CD4-positive, alpha-beta T cell treated with Interferon gamma for 1 hour (primary cell): ENCODE measurements at regions not wholly inside any gene's neighbourhood (a gene's known extent, or its start where the extent isn't known, plus 50 kb on each side); places are given as distances from the start of the nearest gene placed in this dataset.
"Not testable (repeated sequence)": the region's sequence is repeated elsewhere in the genome, so short reads cannot be mapped to it uniquely, and the experiment has no call there.

Experiments
- DNase-seq: peaks from one replicate; pipeline ENCODE4 v3.0.0-alpha.2; 2020

DNA sequence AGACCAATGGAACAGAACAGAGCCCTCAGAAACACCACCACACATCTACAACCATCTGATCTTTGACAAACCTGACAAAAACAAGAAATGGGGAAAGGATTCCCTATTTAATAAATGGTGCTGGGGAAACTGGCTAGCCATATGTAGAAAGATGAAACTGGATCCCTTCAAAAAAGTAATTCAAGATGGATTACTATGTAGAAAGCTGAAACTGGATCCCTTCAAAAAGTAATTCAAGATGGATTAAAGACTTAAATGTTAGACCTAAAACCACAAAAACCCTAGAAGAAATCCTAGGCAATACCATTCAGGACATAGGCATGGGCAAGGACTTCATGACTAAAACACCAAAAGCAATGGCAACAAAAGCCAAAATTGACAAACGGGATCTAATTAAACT, 221.6 kb upstream of the EDNRA start:
- not testable (repeated sequence) for DNase-seq

DNA sequence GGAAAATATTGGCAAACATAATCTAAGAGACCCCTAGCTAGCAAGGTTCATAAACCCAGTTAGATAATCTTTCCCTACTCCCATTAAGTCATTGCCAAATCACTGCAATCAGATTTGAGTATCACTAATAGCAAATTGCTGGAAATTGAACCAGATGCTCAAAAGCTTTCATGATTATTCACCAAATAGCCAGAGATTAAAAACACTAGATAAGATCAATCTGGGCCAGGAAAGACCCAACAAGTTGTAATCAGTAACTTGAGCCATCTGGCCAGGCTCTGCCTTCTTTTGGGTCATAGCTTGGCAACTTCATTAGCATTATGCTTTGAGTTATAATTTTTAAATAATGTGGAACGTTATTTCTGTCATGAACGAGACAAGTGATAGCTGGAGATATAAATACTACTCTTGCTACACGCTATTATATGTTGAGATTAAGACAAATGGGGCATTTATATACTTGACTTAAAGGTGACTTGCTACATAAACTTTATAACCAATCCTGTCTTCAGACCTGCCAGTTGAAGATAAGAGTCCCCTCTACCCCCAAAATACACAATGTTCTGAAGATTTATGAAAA, 196.6 kb upstream of the EDNRA start:
- DNase-seq, result no peak

DNA sequence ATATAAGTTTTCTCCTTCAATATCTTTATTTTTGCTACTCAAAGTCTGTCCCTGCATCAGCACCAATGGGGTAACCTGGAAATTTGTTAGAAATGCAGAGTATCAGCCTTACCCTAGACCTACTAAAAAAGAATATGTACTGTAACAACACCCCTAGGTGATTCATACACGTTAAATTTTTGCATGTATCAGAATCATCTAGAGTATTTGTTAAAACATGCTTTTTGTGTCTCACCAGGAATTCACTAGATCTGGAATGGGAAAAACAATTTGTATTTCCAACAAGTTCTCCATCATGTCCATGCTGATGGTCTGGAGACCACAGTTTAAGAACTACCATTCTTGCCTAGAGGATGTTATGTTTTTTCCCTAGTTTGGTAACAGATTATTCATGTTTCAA, 196.0 kb upstream of the EDNRA start:
- no peak for DNase-seq

DNA sequence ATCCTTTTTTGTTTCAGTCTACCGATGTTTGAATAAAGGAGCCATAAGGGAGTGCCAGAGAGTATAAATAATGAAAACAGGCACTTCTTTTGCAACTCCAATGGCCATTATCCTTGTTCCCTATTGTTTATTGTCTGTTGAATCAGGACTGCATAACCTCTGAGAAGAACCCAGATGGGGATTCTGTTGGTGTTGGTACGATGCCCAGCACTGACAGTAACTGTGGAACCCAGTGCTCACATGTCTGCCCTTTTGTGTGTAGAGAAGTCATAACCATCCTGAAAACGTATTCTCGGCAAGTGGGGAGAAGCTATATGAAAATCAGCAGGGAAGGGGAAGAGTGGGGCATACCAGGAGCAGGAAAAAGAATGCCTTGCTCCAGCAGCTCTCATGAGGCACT, 195.1 kb upstream of the EDNRA start:
- DNase-seq, result no peak

DNA sequence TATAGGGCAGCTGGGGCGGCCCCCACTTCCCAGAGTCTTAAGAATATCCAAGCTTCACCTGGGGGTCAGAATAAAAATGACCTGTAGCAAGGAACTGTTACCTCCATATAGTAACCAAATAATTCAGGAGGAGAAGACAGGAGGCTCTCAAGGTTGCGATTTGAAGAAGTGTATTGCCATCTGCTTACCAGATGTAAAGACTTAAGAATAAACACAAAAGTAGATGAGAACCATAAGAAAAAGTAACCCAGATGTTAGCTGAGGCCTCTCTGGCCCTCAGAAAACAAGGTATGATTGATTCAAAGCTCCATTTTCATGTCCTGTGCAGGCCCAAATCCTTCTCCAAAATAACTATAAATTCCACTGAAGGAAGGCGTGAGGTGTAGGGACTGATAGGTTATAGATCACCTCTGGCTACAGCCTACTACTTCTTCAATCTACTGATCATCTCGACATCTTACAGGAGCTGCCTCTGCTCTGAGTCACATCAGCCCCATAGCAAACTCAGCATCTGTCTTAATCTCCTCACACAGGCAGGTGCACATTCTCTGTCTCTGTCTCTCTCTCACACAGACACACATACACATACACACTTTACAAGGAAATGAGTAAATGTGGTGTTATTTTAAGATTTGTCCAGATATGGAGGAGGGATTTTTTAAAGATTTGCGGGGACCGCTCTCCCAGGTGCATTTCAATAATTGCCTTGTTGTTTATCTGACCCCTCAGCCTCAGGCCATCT, 193.9 kb upstream of the EDNRA start:
- no peak for DNase-seq

DNA sequence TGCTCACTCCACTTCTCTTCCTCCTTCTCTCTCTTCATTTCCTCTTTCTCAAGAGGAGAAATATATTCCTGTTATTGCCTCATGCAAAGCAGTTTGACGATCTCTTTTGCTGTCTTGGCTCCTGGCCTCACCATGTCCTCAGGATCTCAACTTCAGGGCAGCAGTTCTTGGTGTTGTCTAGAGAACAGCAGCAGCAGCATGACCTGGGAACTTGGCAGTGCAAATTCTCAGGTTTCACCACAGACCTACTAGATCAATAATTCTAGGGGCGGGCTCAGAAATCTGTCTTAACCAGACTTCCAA, 193.4 kb upstream of the EDNRA start:
- no peak for DNase-seq

DNA sequence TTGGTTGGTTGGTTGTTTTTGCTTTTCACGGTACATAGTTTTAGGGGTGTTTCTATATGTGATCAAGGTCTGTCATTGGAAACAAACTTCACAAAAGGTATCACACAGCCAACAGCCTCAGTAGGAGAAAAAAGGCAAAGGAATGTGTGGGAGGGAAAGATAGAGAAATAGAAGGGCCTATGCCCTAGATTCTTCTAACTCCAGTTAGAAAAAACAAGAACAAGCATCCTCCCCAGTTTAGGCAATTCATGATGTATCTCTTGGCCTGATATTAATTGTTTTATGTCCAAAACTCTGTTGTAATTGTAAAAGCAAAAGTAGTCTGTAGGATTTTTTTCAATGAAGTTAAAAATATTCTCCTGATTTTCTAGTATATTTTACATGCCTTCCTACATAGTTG, 192.4 kb upstream of the EDNRA start:
- no peak for DNase-seq

DNA sequence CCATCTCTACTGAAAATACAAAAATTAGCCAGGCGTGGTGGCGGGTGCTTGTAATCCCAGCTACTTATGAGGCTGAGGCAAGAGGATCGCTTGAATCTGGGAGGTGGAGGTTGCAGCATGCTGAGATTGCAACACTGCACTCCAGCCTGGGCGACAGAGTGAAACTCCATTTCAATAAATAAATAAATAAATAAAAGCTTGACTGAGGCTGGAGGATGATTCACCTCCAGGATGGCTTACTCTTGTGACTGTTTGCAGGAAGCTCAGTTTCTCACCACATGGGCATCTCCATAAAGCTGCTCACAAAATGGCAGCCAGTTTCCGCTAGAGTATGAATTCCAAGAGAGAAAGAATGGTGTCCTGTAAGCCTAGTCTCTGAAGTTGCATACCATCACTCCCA, 191.7 kb upstream of the EDNRA start:
- no peak for DNase-seq

DNA sequence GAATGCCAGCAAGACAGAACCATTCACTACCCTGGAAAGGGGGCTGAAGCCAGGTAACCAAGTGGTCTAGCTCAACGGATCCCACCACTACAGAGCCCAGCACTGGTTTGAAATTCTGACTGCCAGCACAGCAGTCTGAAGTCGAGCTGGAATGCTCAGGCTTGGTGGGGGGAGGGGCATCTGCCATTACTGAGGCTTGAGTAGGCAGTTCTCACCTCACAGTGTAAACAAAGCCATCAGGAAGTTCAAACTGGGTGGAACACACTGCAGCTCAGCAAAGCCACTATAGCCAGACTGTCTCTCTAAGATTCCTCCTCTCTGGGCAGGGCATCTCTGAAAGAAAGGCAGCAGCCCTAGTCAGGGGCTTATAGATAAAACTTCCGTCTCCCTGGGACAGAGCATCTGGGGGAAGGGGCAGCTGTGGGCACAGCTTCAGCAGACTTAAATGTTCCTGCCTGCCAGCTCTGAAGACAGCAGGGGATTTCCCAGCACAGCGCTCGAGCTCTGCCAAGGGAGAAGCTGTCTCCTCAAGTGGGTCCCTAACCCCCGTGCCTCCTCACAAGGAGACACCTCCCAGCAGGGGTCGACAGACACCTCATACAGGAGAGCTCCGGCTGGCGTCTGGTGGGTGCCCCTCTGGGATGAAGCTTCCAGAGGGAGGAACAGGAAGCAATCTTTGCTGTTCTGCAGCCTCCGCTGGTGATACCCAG, 188.1 kb upstream of the EDNRA start:
- DNase-seq, result not testable (repeated sequence)

DNA sequence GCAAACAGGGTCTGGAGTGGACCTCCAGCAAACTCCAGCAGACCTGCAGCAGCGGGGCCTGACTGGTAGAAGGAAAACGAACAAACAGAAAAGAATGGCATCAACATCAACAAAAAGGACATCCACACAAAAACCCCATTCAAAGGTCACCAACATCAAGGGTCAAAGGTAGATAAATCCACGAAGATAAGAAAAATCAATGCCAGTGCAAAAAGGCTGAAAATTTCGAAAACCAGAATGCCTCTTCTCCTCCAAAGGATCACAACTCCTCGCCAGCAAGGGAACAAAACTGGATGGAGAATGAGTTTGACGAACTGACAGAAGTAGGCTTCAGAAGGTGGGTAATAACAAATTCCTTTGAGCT, 187.6 kb upstream of the EDNRA start:
- DNase-seq, result not testable (repeated sequence)

DNA sequence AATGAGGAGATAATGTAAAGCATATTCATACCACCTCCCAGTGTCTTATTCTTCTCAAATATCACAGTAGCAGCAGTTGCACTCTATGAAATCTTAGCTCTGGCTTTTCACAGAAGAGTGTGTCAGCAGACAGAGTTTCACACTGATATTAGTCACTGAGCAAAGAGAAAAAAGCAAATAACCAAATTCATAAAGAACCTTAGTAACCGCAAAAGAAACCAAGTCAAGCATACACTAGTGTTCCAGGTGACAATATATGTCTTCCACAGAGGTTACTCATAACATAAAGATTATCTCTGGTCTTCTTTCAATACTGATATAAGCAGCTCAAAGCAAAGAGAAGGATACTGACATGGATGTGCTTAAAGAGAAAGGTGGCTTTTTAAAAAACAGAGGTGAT, 181.7 kb upstream of the EDNRA start:
- no peak for DNase-seq

DNA sequence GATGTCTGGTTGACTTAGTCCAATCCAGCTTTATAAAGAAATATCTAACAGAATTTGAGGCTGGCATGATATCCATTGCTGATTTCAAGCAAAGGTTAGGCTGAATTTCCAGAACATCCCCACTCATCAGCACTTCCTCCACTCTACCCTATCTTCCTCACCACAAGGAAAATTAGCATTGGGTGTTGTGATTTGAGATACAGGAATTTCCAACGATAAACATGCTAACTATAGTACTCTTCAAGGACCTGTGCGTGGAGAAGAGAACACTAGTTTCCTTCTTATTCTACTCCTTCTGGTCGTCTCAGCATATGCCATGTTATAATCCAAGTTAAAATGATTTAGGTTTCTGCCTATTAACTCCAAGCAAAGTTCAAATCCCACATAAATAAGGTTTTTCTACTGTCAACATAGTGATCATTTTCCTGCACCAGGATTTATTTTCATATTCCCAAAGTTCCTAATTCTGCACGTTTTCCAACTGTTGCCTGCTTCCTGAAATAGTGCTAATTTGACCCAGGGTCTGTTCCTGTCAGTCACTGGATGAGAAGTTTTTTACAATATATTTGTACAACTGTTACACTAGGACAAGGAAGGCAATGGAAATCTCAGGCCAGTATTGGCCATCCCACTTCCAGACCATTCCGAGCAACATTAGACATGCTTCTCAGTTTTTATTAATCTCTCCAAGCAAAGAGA, 177.6 kb upstream of the EDNRA start:
- no peak for DNase-seq

DNA sequence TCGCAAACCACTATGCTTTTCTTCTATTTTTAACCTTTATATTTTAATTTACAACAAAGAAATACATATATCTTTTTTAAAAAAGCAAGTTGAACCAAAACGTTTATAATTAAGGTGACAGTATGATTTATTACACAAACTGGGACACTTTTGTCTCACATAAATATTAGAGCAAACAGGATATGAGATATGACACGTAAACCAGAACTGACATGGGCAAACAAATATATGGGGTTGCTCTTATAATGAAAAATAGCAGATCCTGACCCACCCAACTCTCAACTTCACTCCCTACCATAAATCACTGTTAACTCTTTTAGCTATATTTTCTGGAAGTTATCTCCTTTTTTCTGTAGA, 177.0 kb upstream of the EDNRA start:
- no peak for DNase-seq

DNA sequence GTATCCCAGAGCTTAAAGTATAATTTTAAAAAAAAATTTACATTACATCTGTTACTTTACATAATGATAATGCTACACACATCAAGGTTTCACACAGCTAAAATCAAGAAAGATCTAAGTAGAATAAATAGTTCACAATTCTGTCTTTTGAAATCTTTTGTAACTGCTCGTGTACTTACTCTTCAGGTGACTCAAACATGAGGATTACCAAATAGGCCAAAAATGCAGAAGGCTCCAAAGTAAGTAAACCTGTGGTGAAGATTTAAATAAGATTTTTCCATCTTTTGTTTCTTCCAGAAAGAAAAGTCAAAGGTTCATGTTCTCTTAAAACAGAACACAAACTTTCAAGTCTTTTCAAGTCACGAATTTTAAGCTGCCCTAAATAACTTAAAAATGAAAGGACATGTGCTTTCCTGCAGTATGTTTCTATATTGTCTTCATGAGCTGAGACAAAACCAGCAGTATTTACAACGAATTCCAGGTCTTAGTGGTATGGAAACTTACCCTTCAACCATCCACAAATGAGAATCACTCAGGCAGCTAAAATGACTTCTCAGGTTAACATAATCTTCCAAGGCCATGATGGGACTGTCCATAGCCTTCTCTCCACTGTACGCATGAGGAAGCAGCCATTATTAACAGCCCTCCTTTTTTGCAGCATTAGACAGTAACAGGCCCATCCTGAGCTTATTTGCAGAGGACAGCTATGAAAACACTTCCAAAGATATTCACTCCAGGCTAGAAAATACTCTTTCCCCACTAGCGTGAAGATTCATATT, 172.8 kb upstream of the EDNRA start:
- DNase-seq, result no peak

DNA sequence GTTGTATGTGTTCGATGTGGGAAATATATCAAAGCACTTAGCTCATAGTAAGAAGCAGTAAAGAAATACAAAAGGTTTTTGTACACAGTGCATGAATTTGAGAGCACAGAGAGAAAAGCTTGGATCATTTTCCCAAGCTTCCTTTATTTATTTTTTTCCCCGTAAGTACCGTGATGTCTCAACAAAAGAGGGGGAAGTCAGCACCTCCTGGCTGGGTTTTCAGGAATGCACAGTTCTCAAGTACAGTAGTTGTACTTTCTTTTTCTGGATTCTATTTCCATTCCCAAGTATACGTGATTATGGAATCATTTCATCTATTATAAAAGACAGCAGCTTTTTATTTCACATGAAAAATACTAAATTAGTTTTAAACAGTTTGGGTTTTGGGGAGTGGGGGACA, 171.5 kb upstream of the EDNRA start:
- DNase-seq, result no peak

DNA sequence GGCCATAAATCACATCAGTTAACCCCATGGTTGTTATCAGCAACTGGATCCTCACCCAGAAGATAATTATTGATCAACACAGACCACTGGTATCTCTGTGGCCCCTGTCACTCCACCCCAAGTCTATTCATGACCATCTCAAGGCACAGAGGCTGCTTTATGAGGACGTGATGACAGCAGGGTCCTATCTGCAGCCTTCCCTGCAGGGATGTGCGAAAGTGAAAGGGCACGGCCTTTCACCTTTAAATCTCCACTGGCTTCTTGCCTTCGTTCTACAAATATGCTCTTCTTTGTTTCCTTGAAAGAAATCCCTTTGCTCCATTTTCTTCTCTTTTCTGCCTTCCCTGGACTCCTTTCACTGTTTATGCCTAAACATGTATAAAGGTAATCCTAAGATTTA, 170.6 kb upstream of the EDNRA start:
- DNase-seq, result no peak

DNA sequence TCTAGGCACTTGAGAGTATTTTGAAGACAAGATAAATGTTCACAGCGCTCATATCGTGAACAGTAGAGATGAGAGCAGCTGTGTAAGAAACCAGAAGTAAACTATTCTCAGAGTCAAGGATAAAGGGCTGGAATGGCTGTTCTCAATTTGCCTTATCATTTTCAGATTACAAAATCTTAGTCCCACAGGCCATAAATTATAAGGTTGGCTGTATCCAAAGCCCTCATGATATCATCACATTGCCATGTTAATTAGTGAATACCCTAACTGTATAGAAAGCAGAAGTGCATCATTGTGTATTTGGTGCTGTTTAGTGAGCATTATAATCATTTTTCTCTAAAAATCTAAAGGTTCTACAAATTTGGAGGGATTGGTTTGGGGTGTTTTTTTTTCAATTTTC, 168.9 kb upstream of the EDNRA start:
- DNase-seq, result no peak

DNA sequence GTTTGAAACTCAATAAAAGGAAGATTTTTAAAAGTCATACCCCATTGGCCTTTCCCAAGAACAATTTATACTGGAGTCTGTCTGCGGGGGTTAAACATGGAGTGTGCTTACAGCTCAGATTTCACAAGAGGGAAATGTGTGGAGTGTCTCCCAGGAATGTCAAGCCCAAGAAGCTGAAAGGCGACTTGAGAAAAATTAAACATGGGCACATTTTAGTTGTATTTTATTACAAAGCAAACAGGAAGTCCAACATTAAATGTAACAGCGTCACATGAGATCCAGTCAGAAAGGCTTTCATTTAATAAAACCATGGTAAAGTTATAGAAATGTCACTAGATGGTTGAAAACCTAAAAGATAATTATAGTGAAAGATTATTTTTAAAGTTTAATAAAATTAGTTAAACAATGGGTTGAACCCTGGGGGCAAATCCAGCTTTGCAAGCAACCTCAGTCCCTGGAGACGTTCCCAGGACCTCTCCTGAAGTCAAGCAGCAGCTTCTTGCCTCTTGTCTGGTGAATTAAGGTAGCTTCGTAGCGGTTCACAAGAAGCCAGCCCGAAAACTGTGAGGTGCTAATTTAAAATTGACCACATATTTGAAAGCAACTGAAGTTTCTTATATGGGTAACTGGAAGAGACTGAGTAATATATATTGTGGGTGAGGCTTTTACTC, 168.4 kb upstream of the EDNRA start:
- DNase-seq, result no peak

DNA sequence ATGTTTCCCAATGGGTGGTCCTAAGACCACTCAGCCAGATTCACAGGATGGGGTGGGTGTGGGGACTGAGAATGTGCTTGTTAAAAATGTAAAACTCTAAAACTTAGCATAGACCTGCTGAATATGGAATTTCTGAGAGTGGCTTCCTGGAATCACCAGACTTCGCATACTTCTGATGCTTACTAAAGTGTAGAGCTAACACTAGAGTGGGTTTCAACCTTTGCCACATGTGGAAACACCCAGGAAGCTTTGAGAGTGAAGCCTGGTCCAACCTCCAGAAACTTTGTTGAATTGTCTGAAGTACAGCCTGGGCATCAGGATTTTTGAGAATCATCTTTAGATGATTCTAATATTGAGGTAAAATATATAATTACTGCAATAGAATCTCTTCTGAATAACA, 167.8 kb upstream of the EDNRA start:
- no peak for DNase-seq

DNA sequence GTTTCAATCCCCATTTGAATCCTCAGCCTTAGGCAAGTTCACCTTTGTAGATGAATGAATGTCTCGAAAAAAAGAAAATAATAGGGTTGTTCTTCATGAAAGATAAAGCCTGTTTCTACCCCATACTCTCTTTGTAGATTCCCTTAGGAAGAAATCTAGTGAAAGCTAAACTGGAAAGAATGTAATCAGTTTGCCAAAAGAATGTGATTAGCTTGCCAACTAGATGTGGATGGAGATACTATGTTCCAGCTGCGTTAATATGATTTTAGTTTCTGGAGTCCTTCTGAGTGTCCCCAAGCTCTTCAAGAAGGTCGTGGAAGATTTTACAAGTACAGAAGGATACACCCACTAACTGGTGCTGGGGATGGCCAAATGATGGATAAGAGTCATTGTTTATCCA, 162.3 kb upstream of the EDNRA start:
- DNase-seq, result no peak

DNA sequence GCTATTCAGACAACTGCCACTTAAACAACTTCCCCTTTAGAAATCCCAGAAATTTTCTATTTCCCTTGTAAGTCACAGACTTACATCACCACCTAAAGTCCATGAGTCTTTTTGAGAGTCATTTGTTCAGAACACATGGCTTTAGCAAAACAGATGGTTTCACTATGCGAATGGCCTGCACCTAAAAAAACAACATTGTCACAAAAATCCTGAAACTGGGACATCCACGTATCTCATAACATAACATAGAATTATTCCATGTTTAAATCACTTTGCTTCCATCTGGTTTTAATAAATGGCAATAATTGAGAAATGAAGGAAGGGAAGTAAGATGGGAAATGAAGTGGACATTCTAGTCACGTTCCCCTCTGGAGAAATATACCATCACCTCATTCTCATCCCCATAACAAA, 155.3 kb upstream of the EDNRA start:
- no peak for DNase-seq

DNA sequence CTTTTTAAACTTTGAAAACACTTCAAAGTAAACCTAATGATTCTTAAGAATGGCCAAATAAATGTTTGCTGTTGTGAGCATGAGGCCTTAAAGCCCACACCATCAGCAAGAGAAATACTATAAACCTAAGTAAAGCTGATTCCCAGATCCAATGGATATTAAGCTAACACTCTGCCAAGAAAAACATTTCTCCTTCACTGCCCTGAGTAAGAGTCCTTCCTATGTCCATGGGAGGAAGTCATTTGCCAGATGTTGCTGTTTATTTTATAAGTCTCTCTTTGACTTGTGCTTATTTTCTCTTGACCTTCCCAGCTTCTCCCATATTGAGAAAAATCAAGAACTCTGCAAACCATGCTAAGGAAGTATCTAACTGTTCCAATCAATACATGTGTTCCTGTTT, 154.3 kb upstream of the EDNRA start:
- no peak for DNase-seq

DNA sequence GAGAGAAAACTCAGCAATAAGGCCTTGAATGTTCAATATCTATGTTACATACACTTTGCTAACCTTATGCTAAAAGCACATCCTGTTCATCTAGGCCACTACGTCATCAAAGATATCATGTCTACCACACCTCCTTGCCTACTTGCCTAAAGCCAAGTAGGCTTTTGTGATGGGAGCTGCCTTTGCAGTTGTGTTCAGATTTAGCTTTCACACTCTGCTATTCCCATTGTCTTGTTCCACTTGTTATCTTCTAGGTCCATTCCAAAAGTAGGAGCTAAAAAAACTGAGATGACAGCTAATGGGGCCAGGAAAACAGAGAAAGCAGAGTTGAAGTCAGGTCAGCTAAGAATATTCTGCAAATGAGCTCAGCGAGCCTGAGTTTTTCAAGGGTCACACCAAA, 153.6 kb upstream of the EDNRA start:
- DNase-seq, result no peak
